ENCODE measurements at regions not wholly inside any gene's neighbourhood (a gene's known extent, or its start where the extent isn't known, plus 50 kb on each side); places are given as distances from the start of the nearest gene placed in this dataset.

DNA sequence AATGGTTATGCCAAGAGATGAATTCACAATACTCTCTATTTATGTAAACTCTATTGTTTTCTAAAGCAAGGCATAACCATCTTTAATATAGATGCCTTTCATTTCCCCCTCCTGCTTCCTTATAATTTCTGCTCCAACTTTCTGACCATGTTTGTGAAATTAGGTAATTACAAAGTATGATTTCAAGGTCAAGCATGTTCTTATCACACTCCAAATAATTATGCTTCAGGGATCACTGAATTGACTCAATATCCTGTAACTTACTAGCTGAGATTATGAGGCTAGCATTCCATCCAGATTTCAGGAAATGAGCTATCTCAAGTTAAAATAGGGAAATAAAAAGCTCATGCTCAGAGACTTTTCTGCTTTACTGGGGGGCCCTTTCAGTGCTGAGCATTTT, 655.9 kb upstream of the IGFBP3 start:
- DNase-seq (peak; percentile 55), ATAC-seq (ENCODE audit: low read depth) (peak; percentile 57)
- Histone ChIP-seq H2BK5ac (ENCODE audit: low read depth, low read length, poor library complexity, severe bottlenecking) (peak overlapping the region; percentile 63), H3K14ac (replicated peaks; ENCODE audit: low read depth, low read length) (no peak overlapping the region), H3K4me1 (ENCODE audit: control insufficient read depth, insufficient read depth, low read length) (peaks cover 4% of the 10 kb centered on the region; the same call in 1 of the 2 replicates), H2AK9ac (replicated peaks; ENCODE audit: low read depth, low read length, poor library complexity) (no peak overlapping the region), H2BK120ac (ENCODE audit: low read depth, low read length) (no peak overlapping the region), H3K27ac (ENCODE audit: insufficient read depth, low read length) (no peak overlapping the region), H3K18ac (ENCODE audit: low read depth, low read length) (peak overlapping the region; percentile 95; the same call in 1 of the 2 replicates), H4K5ac (ENCODE audit: low read depth, low read length) (peak overlapping the region; percentile 59; the same call in 1 of the 2 replicates), H3K9ac (ENCODE audit: low read depth, low read length) (no peak overlapping the region), H3K36me3 (ENCODE audit: control insufficient read depth, insufficient read depth, low read length) (no peaks in the 10 kb centered on the region), H2BK15ac (ENCODE audit: low read depth, low read length) (no peak overlapping the region), H3K27me3 (ENCODE audit: control insufficient read depth, insufficient read depth, low read length) (no peaks in the 10 kb centered on the region), H4K8ac (ENCODE audit: low read depth in 2 of 2, low read length in 2 of 2) (no peak overlapping the region), H2AK5ac (ENCODE audit: low read depth, low read length) (no peak overlapping the region), H3K79me1 (ENCODE audit: low read depth in 1 of 2, low read length in 2 of 2) (no peaks in the 10 kb centered on the region), H3K23ac (ENCODE audit: low read depth, low read length) (no peak overlapping the region), H2BK20ac (ENCODE audit: low read depth, low read length) (no peak overlapping the region), H4K91ac (ENCODE audit: insufficient read depth, low read depth, low read length) (no peak overlapping the region), H3K9me3 (ENCODE audit: control insufficient read depth, insufficient read depth, low read length) (no peaks in the 10 kb centered on the region), H4K20me1 (ENCODE audit: insufficient read depth, low read length) (no peaks in the 10 kb centered on the region), H3K4ac (ENCODE audit: low read depth, low read length) (no peak overlapping the region), H3K9me1 (ENCODE audit: insufficient read depth, low read length) (no peaks in the 10 kb centered on the region), H3K56ac (ENCODE audit: extremely low read depth, insufficient read depth, low read length) (no peak overlapping the region), H3K4me3 (ENCODE audit: insufficient read depth, low read depth, low read length) (no peak overlapping the region), H2AFZ (replicated peaks; ENCODE audit: low read length, poor library complexity) (no peak overlapping the region), H3K4me2 (ENCODE audit: low read depth, low read length) (no peak overlapping the region)
- intact Hi-C loops (cut with micrococcal nuclease): no loop called here
- TF ChIP-seq USF2 (IDR thresholded peaks at IDR 0.05; ENCODE audit: low read depth, low read length) (no peak), MXI1 (IDR thresholded peaks at IDR 0.05; ENCODE audit: borderline replicate concordance, low read depth, low read length) (no peak), ELK1 (IDR thresholded peaks at IDR 0.05; ENCODE audit: borderline replicate concordance, low read depth, low read length) (no peak), SMC3 (IDR thresholded peaks at IDR 0.05; ENCODE audit: low read depth, low read length) (no peak), FOS (IDR thresholded peaks at IDR 0.05; ENCODE audit: low read depth, low read length) (no peak), BHLHE40 (IDR thresholded peaks at IDR 0.05; ENCODE audit: low read depth, low read length) (no peak), RAD21 (IDR thresholded peaks at IDR 0.05; ENCODE audit: low read length) (no peak), RFX5 (IDR thresholded peaks at IDR 0.05; ENCODE audit: low read depth, low read length) (no peak), CHD1 (IDR thresholded peaks at IDR 0.05; ENCODE audit: low read depth, low read length) (no peak), CEBPB (IDR thresholded peaks at IDR 0.05; ENCODE audit: low read depth, low read length) (no peak), MAFK (IDR thresholded peaks at IDR 0.05; ENCODE audit: low read depth, low read length) (no peak), POLR2A (IDR thresholded peaks at IDR 0.05; ENCODE audit: low read depth, low read length) (no peak), MAZ (IDR thresholded peaks at IDR 0.05; ENCODE audit: borderline replicate concordance, low read depth, low read length) (no peak), NFE2L2 (IDR thresholded peaks at IDR 0.05; ENCODE audit: low read depth, low read length) (no peak), RCOR1 (IDR thresholded peaks at IDR 0.05; ENCODE audit: insufficient replicate concordance, low read length) (no peak)
- TF ChIP-seq, protein P1, sequence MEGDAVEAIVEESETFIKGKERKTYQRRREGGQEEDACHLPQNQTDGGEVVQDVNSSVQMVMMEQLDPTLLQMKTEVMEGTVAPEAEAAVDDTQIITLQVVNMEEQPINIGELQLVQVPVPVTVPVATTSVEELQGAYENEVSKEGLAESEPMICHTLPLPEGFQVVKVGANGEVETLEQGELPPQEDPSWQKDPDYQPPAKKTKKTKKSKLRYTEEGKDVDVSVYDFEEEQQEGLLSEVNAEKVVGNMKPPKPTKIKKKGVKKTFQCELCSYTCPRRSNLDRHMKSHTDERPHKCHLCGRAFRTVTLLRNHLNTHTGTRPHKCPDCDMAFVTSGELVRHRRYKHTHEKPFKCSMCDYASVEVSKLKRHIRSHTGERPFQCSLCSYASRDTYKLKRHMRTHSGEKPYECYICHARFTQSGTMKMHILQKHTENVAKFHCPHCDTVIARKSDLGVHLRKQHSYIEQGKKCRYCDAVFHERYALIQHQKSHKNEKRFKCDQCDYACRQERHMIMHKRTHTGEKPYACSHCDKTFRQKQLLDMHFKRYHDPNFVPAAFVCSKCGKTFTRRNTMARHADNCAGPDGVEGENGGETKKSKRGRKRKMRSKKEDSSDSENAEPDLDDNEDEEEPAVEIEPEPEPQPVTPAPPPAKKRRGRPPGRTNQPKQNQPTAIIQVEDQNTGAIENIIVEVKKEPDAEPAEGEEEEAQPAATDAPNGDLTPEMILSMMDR (conservative IDR thresholded peaks at IDR 0.05; ENCODE audit: low read depth, low read length): no peak
- dilution Hi-C loops (cut with HindIII; ENCODE audit: low sequenced_read_pairs, unreplicated experiment): no loop called here
- BruUV-seq (replicated peaks): no TSS peak
- CTCF ChIA-PET: interaction anchor here (0.6 kb wide), 1 partner anchor 172 kb away, joined by 3 read pairs; no protein-coding TSS in a partner anchor
- POLR2A ChIA-PET (ENCODE audit: unreplicated experiment): no interaction called here
- in situ Hi-C loops (cut with MboI; ENCODE audit: low sequenced_read_pairs): no loop called here

Measured in IMR-90 (cell line).